AG10803 (cell line): ENCODE measurements at regions not wholly inside any gene's neighbourhood (a gene's known extent, or its start where the extent isn't known, plus 50 kb on each side); places are given as distances from the start of the nearest gene placed in this dataset.

ENCODE experiments used
- DNase-seq: peaks from one replicate; pipeline ENCODE4 v3.0.0; 2010; ENCODE audit warnings: low read depth
- H3K4me3 ChIP-seq: 2 replicates; pipeline ENCODE4 v1.5.1; 2011; ENCODE audit warnings: mild to moderate bottlenecking, low read length, control low read depth
- TF ChIP-seq, protein P1 (sequence below): conservative IDR thresholded peaks from 2 replicates; pipeline ENCODE4 v1.5.1; 2011; ENCODE audit warnings: mild to moderate bottlenecking, low read length, control low read depth, inconsistent platforms

DNA sequence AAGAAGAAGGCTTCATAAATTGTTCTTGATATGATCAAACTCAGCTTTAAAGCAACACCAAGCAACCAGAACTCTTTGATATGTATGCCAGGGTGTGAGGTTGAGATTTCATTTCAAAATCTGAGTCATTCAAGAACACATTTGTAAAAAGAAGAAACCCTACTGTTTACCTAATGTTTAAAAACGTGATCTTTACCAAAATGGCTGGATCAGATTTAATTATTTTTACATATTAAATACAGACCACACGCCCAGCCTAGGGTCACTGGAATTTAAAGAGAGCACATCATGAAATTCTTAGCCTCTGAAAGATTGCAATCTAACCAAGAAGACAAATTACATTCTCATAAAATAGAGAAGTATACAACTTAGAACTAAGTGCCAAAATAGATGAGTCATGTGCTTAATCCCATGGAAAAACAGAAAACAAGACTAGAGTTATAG is 206.8 kb upstream of the SMLR1 start:
- TF ChIP-seq, protein P1, sequence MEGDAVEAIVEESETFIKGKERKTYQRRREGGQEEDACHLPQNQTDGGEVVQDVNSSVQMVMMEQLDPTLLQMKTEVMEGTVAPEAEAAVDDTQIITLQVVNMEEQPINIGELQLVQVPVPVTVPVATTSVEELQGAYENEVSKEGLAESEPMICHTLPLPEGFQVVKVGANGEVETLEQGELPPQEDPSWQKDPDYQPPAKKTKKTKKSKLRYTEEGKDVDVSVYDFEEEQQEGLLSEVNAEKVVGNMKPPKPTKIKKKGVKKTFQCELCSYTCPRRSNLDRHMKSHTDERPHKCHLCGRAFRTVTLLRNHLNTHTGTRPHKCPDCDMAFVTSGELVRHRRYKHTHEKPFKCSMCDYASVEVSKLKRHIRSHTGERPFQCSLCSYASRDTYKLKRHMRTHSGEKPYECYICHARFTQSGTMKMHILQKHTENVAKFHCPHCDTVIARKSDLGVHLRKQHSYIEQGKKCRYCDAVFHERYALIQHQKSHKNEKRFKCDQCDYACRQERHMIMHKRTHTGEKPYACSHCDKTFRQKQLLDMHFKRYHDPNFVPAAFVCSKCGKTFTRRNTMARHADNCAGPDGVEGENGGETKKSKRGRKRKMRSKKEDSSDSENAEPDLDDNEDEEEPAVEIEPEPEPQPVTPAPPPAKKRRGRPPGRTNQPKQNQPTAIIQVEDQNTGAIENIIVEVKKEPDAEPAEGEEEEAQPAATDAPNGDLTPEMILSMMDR: no peak
- DNase-seq: peak; percentile 27

DNA sequence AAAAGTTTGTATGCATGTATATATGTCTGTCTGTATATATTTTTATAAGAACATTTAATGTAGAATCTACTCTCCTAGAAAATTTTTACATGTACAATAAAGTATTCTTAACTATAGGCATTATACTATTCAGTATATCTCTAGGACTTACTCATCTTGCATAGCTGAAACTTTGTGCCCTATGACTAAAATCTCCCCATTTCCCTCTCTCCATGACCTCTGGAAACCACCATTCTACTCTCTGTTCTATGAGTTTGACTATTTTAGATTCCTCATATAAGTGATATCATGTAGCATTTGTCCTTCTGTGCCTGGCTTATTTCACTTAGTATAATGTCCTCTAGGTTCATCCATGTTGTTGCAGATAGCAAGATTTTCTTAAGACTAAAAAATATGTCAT is 205.1 kb upstream of the SMLR1 start:
- no peak overlapping the region for H3K4me3 ChIP-seq
- TF ChIP-seq, protein P1: no peak
- DNase-seq: no peak

More for the DNA sequence above, 206.8 kb upstream of the SMLR1 start:
- no peak overlapping the region for H3K4me3 ChIP-seq

DNA sequence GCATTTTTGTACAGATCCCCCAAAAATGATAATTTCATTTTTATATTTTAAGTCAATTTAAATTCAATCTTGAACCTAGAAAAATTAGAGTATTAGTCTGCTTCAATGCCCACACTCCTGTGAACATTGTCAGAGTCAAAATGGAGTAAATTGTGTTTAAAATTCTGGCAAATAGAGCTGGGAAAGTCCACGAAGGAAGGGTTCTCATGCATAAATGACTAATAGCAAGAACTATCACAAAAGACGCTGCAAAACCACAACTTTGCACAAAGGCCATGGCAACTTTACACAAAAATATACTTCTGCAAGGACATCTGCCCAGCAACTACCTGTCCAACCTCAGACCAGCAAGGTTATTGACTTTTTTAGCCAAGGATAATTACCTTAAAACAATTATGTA is 203.2 kb upstream of the SMLR1 start:
- no peak overlapping the region for H3K4me3 ChIP-seq
- TF ChIP-seq, protein P1: no peak
- DNase-seq: no peak

DNA sequence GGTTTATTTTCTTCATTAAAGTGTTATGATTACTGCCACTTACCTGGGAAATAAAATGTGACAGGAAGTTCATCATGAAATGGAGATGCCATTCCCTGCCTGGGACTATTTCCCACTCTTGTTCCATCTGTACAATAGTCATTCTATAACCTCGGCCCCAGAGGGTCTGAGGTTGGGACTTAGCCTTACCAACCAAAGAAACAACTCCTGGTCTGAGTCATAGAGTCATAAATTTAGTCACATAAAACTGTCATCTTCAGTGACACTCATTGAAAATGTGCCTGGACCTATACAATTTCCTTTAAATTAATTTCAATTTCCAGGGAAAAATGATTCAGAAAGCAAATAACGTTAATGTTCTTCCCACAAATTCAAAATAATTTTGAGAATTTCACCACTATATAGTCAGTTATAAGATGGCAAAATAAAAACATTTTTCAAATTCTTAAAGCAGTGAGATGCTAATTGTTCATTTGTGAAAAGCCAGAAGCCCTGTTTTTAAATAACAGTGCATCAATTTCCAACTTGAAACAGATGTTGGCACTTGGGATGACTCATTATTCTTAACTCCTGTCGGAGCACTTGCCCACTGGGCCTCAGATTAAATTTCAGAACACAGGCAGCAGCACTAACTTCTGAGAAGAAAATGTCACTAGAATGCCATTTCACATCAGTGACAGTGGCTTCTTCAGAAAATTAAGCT is 201.2 kb upstream of the SMLR1 start:
- TF ChIP-seq, protein P1: no peak
- peak; percentile 87 for DNase-seq

DNA sequence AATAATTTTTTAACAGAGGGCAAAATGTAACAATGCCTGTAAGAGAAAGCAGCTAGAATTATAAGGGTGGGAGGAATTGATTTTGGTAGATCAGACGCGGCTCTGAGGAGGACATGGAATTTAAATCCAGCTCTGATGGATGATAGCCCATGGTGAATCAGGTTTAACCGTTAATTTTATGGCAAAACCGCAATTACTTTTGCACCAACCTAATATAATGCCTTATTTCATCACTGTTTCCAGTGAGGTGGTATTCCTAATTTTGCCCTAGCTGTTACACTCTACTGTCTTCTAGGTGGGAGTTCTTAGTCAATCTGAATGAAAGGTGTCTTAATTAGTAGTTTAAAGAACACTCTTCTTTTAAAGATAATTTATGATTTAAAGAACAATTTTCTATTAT is 198.3 kb upstream of the SMLR1 start:
- TF ChIP-seq, protein P1: no peak
- H3K4me3 ChIP-seq: no peak overlapping the region
- DNase-seq: no peak

More for the DNA sequence above, 201.2 kb upstream of the SMLR1 start:
- no peak overlapping the region for H3K4me3 ChIP-seq

DNA sequence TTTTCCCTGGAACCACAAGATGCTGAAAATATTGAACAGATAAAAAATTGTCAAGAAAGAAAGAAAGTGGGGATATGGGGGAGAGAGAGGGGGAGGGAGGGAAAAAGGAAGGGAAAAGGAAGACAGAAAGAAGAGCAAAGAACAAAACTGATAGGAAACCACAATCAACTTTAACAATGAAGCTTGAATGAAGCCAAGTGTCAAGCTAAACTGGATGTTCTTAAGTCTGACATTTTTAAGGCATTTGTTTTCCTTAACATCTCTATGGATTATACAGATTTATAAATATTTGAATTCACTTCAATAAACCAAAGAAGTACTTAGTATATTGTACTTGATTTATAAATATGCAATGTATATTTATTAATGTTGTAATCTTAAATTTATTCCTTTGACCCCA is 197.6 kb upstream of the SMLR1 start:
- H3K4me3 ChIP-seq: no peak overlapping the region
- TF ChIP-seq, protein P1: no peak
- no peak for DNase-seq

DNA sequence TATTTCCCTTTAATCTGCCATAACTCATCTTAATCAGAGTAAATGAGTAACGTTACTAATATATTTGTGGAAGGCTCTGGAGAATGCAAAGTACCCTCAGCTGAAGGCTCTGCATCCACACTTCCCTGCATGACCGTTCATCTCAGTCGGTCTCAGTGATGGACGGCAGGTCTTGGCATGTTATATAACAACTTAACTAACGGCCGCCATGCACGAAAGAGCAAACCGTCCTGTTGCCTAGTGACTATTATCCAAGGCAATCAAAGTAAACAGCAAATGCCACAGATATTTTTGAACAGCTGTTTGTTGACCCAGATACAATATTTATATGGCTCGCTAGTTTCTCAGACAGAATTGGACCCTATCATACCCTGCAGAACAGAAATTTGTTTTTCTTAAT is 194.9 kb upstream of the SMLR1 start:
- TF ChIP-seq, protein P1: no peak
- no peak overlapping the region for H3K4me3 ChIP-seq
- DNase-seq: peak; percentile 61
